HCT116 (cell line): ENCODE measurements at regions not wholly inside any gene's neighbourhood (a gene's known extent, or its start where the extent isn't known, plus 50 kb on each side); places are given as distances from the start of the nearest gene placed in this dataset.
"Not testable (repeated sequence)": the region's sequence is repeated elsewhere in the genome, so short reads cannot be mapped to it uniquely, and the experiment has no call there.

Experiments used
- ATAC-seq: fragments of 200-7000 bp; cut with Tn5 transposase; 2 replicates; pipeline ENCODE4 v1.9.1; 2020; ENCODE audit warnings: mild to moderate bottlenecking, moderate library complexity
- BruUV-seq: library from RNA; stranded (reverse); fragments of 400-500 nt; replicated peaks from 2 replicates; lab custom pipeline; 2021; lab: Mats Ljungman, UMichigan
- CTCF ChIA-PET: fragments of 300-600 bp; sonication (Branson Sonifier 250); formaldehyde crosslinking; loops from one replicate; lab custom pipeline; 2021; ENCODE audit warnings: antibody characterized with exemption; lab: Charles Lee
- POLR2A ChIA-PET: fragments of 300-600, 350-600 bp; sonication (Branson Sonifier 250); formaldehyde crosslinking; loops from one replicate; lab custom pipeline; 2021; ENCODE audit warnings: antibody characterized with exemption; lab: Charles Lee
- RAD21 ChIA-PET, 2 experiments: fragments of 300-600 bp; sonication (Branson Sonifier 250); formaldehyde crosslinking; loops; one replicate each; lab custom pipeline; 2023; ENCODE audit warnings: low total read pairs in 2 of 2; ENCODE audit not compliant: uncharacterized antibody in 2 of 2, unreplicated experiment in 2 of 2, low non-redundant PET in 1 of 2; lab: Charles Lee
- DNase-seq: peaks from one replicate; pipeline ENCODE4 v3.0.0-alpha.2; 2010; ENCODE audit warnings: low read depth, low spot score
- H2AFZ ChIP-seq: fragments of 200-600 bp; shearing (Covaris generic), sonication (generic); 2 replicates; pipeline ENCODE4 v1.6.1; 2017; ENCODE audit warnings: low read depth, mixed run types, mixed read lengths, antibody characterized with exemption, low read length; ENCODE audit not compliant: poor library complexity, severe bottlenecking
- H3K27ac ChIP-seq: 2 replicates; pipeline ENCODE4 v1.5.1; 2012; ENCODE audit warnings: low read depth, low read length
- H3K27me3 ChIP-seq: fragments of 200-600 bp; sonication (generic); 2 replicates; pipeline ENCODE4 v1.6.1; 2016; ENCODE audit warnings: mixed run types, low read length, mixed read lengths; ENCODE audit not compliant: insufficient read depth
- H3K36me3 ChIP-seq, 2 experiments: fragments of 200-500 bp in 1 of 2; fragments of 200-600 bp in 1 of 2; sonication (Bioruptor generic) in 1 of 2; sonication (generic) in 1 of 2; 2 replicates each; pipeline versions ENCODE4 v1.5.1 to v1.6.1; 2014 to 2016; ENCODE audit warnings: low read length in 2 of 2, inconsistent platforms in 1 of 2, mixed read lengths in 1 of 2, mixed run types in 1 of 2; ENCODE audit not compliant: insufficient read depth in 2 of 2, control insufficient read depth in 1 of 2
- H3K4me1 ChIP-seq, 2 experiments: fragments of 200-600 bp in 1 of 2; sonication (generic) in 1 of 2; 2 replicates each; pipeline versions ENCODE4 v1.5.1 to v1.6.1; 2012 to 2017; ENCODE audit warnings: low read length in 2 of 2, inconsistent platforms in 1 of 2, mild to moderate bottlenecking in 1 of 2, mixed read lengths in 1 of 2, mixed run types in 1 of 2, moderate library complexity in 1 of 2; ENCODE audit not compliant: insufficient read depth in 2 of 2, control insufficient read depth in 1 of 2
- H3K4me2 ChIP-seq: fragments of 200-600 bp; sonication (generic); 2 replicates; pipeline ENCODE4 v1.6.1; 2017; ENCODE audit warnings: mixed run types, low read length, mixed read lengths
- H3K4me3 ChIP-seq, 2 experiments: fragments of 200-600 bp in 1 of 2; sonication (generic) in 1 of 2; replicated peaks in 1 of 2; 2 replicates each; pipeline ENCODE4 v1.5.1; 2011 to 2016; ENCODE audit warnings: low read length in 2 of 2, control low read depth in 1 of 2, low read depth in 1 of 2, mild to moderate bottlenecking in 1 of 2, mixed read lengths in 1 of 2, mixed run types in 1 of 2
- H3K79me2 ChIP-seq: fragments of 200-600 bp; sonication (generic); 2 replicates; pipeline ENCODE4 v1.6.1; 2017; ENCODE audit warnings: mild to moderate bottlenecking, mixed run types, low read length, moderate library complexity, mixed read lengths; ENCODE audit not compliant: insufficient read depth
- H3K9ac ChIP-seq: fragments of 200-600 bp; sonication (generic); 2 replicates; pipeline ENCODE4 v1.6.1; 2016; ENCODE audit warnings: low read length, mixed read lengths
- H3K9me2 ChIP-seq: fragments of 200-600 bp; sonication (generic), shearing (Covaris generic); 2 replicates; pipeline ENCODE4 v1.6.1; 2017; ENCODE audit warnings: mixed run types, mild to moderate bottlenecking, moderate library complexity; ENCODE audit not compliant: insufficient read depth
- H3K9me3 ChIP-seq, 2 experiments: fragments of 200-500 bp in 1 of 2; fragments of 200-600 bp in 1 of 2; sonication (Bioruptor generic) in 1 of 2; sonication (generic) in 1 of 2; 2 replicates each; pipeline ENCODE4 v1.6.1; 2014 to 2017; ENCODE audit warnings: low read length in 2 of 2, mixed read lengths in 2 of 2, inconsistent platforms in 1 of 2, low read depth in 1 of 2, mild to moderate bottlenecking in 1 of 2, mixed run types in 1 of 2, moderate library complexity in 1 of 2; ENCODE audit not compliant: control insufficient read depth in 1 of 2, insufficient read depth in 1 of 2
- H4K20me1 ChIP-seq: fragments of 200-600 bp; sonication (generic), shearing (Covaris generic); 2 replicates; pipeline ENCODE4 v1.6.1; 2017; ENCODE audit warnings: mixed run types, mild to moderate bottlenecking, moderate library complexity; ENCODE audit not compliant: insufficient read depth
- ATF3 ChIP-seq: IDR thresholded peaks from 2 replicates; pipeline ENCODE4 v1.6.1; 2012
- FOSL1 ChIP-seq: IDR thresholded peaks from 2 replicates; pipeline ENCODE4 v1.6.1; 2012; ENCODE audit warnings: low read depth
- JUND ChIP-seq: IDR thresholded peaks from 2 replicates; pipeline ENCODE4 v1.6.1; 2012
- SRF ChIP-seq: IDR thresholded peaks from 2 replicates; pipeline ENCODE4 v1.6.1; 2012; ENCODE audit warnings: low read depth
- TCF7L2 ChIP-seq: IDR thresholded peaks from 2 replicates; pipeline ENCODE4 v1.7.0; 2011; ENCODE audit warnings: borderline replicate concordance, inconsistent platforms; ENCODE audit not compliant: insufficient read depth, insufficient read length; ENCODE audit errors: extremely low read depth
- YY1 ChIP-seq: IDR thresholded peaks from 2 replicates; pipeline ENCODE4 v1.6.1; 2011; ENCODE audit warnings: low read length, low read depth, moderate library complexity, mild to moderate bottlenecking; ENCODE audit not compliant: insufficient replicate concordance; ENCODE audit errors: extremely low read depth
- ZBTB33 ChIP-seq: IDR thresholded peaks from 2 replicates; pipeline ENCODE4 v1.6.1; 2011; ENCODE audit warnings: mild to moderate bottlenecking, low read length, moderate library complexity; ENCODE audit not compliant: insufficient replicate concordance; ENCODE audit errors: extremely low read depth
- intact Hi-C: fragments of 100-400 bp; cut with micrococcal nuclease; formaldehyde crosslinking; loops from 2 replicates; pipeline ENCODE4 v1.10.0; 2022
- TF ChIP-seq, protein P1 (sequence below), 3 experiments: fragments of 200-600 bp in 1 of 3; sonication (generic) in 1 of 3; IDR thresholded peaks in 2 of 3; conservative IDR thresholded peaks in 1 of 3; 2 replicates each; pipeline ENCODE4 v1.5.1; 2012 to 2017; ENCODE audit warnings: low read depth in 2 of 3, low read length in 2 of 3, antibody characterized with exemption in 1 of 3, borderline replicate concordance in 1 of 3, control low read depth in 1 of 3, mild to moderate bottlenecking in 1 of 3, mixed read lengths in 1 of 3, mixed run types in 1 of 3, moderate library complexity in 1 of 3; ENCODE audit not compliant: insufficient read depth in 1 of 3

DNA sequence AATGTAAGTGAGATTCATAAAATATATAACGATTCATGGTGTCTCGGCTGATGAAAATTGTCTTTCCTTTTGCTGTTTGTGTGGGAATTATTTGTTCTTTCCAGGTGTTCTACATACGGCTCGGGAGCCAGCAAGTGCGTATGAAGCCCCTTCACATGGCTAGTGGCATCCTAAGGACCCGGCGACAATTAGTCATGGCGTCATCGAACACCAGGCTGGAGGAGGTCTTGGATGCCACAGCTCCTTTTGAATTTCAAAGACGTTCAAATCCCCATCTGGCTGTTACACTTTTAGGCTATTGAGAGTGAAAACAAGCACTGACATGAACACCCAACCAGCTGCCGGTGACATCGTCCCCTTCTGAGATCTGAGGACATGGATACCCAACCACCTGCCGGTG, 397.7 kb upstream of the TNRC6C start (continued):
- TF ChIP-seq ZBTB33, result no peak
- TF ChIP-seq TCF7L2, result no peak
- no peak for TF ChIP-seq JUND

GRCh38 chr17:77562361-77562760, 396.1 kb upstream of the TNRC6C start:
- ATAC-seq, H3K79me2 ChIP-seq, BruUV-seq, H3K9me2 ChIP-seq, H3K4me2 ChIP-seq, H3K4me3 ChIP-seq, H3K27ac ChIP-seq, H2AFZ ChIP-seq, H3K9me3 ChIP-seq, H3K36me3 ChIP-seq, DNase-seq, H3K9ac ChIP-seq, H4K20me1 ChIP-seq, POLR2A ChIA-PET, RAD21 ChIA-PET, intact Hi-C loops: not testable (repeated sequence)
- H3K27me3 ChIP-seq, result peaks cover 42% of the 10 kb centered on the region
- peaks cover 0 to 11% of the 10 kb centered on the region in 2 experiments; a peak in 1 of 4 replicates for H3K4me1 ChIP-seq
- CTCF ChIA-PET, result interaction anchor here (1.6 kb wide), 1 partner anchor 20 kb away, joined by 6 read pairs; no protein-coding TSS in a partner anchor

GRCh38 chr17:77563439-77564102, 394.9 kb upstream of the TNRC6C start:
- ATAC-seq (no peak), DNase-seq (no peak)
- Histone ChIP-seq H3K9ac (no peak overlapping the region), H3K4me3 (no peak overlapping the region), H3K4me2 (no peak overlapping the region), H4K20me1 (no peaks in the 10 kb centered on the region), H2AFZ (no peak overlapping the region), H3K4me1 (peaks cover 0 to 11% of the 10 kb centered on the region in 2 experiments; a peak in 1 of 4 replicates), H3K27me3 (peaks cover 32% of the 10 kb centered on the region), H3K27ac (no peak overlapping the region), H3K36me3 (no peaks in the 10 kb centered on the region), H3K9me2 (no peaks in the 10 kb centered on the region), H3K79me2 (no peaks in the 10 kb centered on the region), H3K9me3 (no peaks in the 10 kb centered on the region)
- ChIA-PET RAD21 (no interaction called here), CTCF (interaction anchor here (0.9 to 1.6 kb wide), 2 partner anchors 9 to 21 kb away, joined by 3 to 6 read pairs; no protein-coding TSS in a partner anchor), POLR2A (no interaction called here)
- intact Hi-C loops, result no loop called here
- TF ChIP-seq YY1, result no peak
- TF ChIP-seq, protein P1, sequence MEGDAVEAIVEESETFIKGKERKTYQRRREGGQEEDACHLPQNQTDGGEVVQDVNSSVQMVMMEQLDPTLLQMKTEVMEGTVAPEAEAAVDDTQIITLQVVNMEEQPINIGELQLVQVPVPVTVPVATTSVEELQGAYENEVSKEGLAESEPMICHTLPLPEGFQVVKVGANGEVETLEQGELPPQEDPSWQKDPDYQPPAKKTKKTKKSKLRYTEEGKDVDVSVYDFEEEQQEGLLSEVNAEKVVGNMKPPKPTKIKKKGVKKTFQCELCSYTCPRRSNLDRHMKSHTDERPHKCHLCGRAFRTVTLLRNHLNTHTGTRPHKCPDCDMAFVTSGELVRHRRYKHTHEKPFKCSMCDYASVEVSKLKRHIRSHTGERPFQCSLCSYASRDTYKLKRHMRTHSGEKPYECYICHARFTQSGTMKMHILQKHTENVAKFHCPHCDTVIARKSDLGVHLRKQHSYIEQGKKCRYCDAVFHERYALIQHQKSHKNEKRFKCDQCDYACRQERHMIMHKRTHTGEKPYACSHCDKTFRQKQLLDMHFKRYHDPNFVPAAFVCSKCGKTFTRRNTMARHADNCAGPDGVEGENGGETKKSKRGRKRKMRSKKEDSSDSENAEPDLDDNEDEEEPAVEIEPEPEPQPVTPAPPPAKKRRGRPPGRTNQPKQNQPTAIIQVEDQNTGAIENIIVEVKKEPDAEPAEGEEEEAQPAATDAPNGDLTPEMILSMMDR (IDR thresholded peaks at IDR 0.05 in 2 of 3, conservative IDR thresholded peaks at IDR 0.05 in 1 of 3; ENCODE audit: borderline replicate concordance in 1 of 3, insufficient read depth in 1 of 3, low read depth in 2 of 3, low read length in 2 of 3), result no peak
- no peak for TF ChIP-seq FOSL1
- TF ChIP-seq ATF3, result no peak
- TF ChIP-seq TCF7L2, result no peak
- TF ChIP-seq SRF, result no peak
- BruUV-seq, result no TSS peak
